ENCODE measurements at regions not wholly inside any gene's neighbourhood (a gene's known extent, or its start where the extent isn't known, plus 50 kb on each side); places are given as distances from the start of the nearest gene placed in this dataset.

- H3K27me3 ChIP-seq (replicated peaks; ENCODE audit: insufficient read depth) = no peaks in the 10 kb centered on the region
- no peak overlapping the region for H3K4me3 ChIP-seq
- H3K36me3 ChIP-seq = no peaks in the 10 kb centered on the region
- H3K9me3 ChIP-seq = no peaks in the 10 kb centered on the region
- ATAC-seq (ENCODE audit: insufficient number of reproducible peaks, low FRiP score, low read depth) (no peak), DNase-seq (ENCODE audit: low spot score) (no peak)
- H3K27ac ChIP-seq = no peak overlapping the region
- no peak for TF ChIP-seq CTCF (IDR thresholded peaks at IDR 0.05)
- H3K4me1 ChIP-seq (ENCODE audit: control insufficient read depth in 1 of 2, low read depth in 2 of 2) = no peaks in the 10 kb centered on the region
Measured at GRCh38 chr13:69649063-69649392, 458.6 kb upstream of the ATXN8OS start.

DNA sequence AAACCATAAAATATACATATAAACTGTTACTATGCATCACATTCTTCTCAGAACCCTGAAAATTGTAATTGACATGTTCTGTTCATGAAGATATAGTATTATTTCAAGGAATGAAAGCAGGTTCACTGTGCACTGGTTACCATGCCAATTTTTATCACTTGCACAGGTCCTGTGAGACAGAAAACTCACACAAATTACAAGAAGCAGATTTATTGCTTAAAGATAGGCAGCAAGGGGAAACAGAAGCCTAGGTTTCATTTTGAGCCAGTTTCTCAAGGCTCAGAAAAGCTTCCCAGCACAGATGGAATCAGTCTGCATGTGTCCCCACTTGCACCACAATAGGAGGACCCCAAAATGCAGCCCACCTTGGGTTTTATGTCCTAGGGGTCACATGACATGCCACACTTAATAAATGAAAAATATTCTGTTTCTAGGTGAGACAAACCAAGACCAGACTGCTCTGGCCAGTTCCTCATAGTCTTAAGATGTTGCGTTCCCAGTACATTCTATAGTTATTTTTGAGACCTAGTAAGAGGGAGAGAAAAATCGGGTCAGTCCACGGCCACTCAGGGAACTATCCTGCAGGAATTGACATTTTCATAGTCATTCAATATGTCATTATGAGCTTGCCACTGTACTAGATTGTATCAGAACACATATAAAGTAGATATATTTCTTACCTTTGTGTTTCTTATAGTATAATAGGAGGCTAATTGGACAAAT, 459.1 kb upstream of the ATXN8OS start:
- Histone ChIP-seq H3K27me3 (replicated peaks; ENCODE audit: insufficient read depth) (no peaks in the 10 kb centered on the region), H3K4me1 (ENCODE audit: control insufficient read depth in 1 of 2, low read depth in 2 of 2) (no peaks in the 10 kb centered on the region), H3K36me3 (no peaks in the 10 kb centered on the region), H3K9me3 (no peaks in the 10 kb centered on the region), H3K27ac (no peak overlapping the region), H3K4me3 (no peak overlapping the region)
- no peak for DNase-seq (ENCODE audit: low spot score)
- ATAC-seq (ENCODE audit: insufficient number of reproducible peaks, low FRiP score, low read depth) = no peak
- no peak for TF ChIP-seq CTCF (IDR thresholded peaks at IDR 0.05)

GRCh38 chr13:69644447-69644846, 463.2 kb upstream of the ATXN8OS start:
- ATAC-seq (ENCODE audit: insufficient number of reproducible peaks, low FRiP score, low read depth) (no peak), DNase-seq (ENCODE audit: low spot score) (no peak)
- no peak overlapping the region for H3K27ac ChIP-seq
- no peaks in the 10 kb centered on the region for H3K4me1 ChIP-seq (ENCODE audit: control insufficient read depth in 1 of 2, low read depth in 2 of 2)
- TF ChIP-seq CTCF (IDR thresholded peaks at IDR 0.05) = no peak
- no peaks in the 10 kb centered on the region for H3K36me3 ChIP-seq
- no peaks in the 10 kb centered on the region for H3K9me3 ChIP-seq
- no peak overlapping the region for H3K4me3 ChIP-seq
- H3K27me3 ChIP-seq (replicated peaks; ENCODE audit: insufficient read depth) = no peaks in the 10 kb centered on the region

GRCh38 chr13:69641773-69642172, 465.9 kb upstream of the ATXN8OS start:
- Histone ChIP-seq H3K27me3 (replicated peaks; ENCODE audit: insufficient read depth) (no peaks in the 10 kb centered on the region), H3K36me3 (no peaks in the 10 kb centered on the region), H3K9me3 (no peaks in the 10 kb centered on the region), H3K4me1 (ENCODE audit: control insufficient read depth in 1 of 2, low read depth in 2 of 2) (no peaks in the 10 kb centered on the region), H3K4me3 (no peak overlapping the region), H3K27ac (no peak overlapping the region)
- no peak for TF ChIP-seq CTCF (IDR thresholded peaks at IDR 0.05)
- ATAC-seq (ENCODE audit: insufficient number of reproducible peaks, low FRiP score, low read depth) = no peak
- DNase-seq (ENCODE audit: low spot score) = no peak

DNA sequence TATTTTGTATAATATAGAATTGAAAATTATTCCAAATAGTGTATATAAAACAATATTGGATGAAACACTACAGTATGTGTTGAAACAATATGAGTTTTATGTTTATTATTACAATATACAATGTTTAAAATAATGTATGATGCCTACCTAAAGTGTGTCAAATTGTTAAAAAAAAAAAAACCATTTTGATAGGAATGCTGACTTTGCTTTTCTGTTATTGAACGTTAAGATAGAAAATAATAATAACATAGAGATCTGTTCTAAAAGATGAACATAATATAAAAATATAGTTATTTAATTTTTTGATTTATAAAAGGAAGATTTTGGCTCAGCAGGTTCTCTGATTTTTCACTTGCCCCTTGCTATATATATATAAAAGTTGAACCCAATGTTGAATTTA, 474.6 kb upstream of the ATXN8OS start:
- H3K27ac ChIP-seq = no peak overlapping the region
- TF ChIP-seq CTCF (IDR thresholded peaks at IDR 0.05) = no peak
- no peaks in the 10 kb centered on the region for H3K4me1 ChIP-seq (ENCODE audit: control insufficient read depth in 1 of 2, low read depth in 2 of 2)
- no peaks in the 10 kb centered on the region for H3K27me3 ChIP-seq (replicated peaks; ENCODE audit: insufficient read depth)
- no peak overlapping the region for H3K4me3 ChIP-seq
- no peak for DNase-seq (ENCODE audit: low spot score)
- no peaks in the 10 kb centered on the region for H3K36me3 ChIP-seq
- ATAC-seq (ENCODE audit: insufficient number of reproducible peaks, low FRiP score, low read depth) = no peak
- H3K9me3 ChIP-seq = no peaks in the 10 kb centered on the region
